ENCODE measurements at regions not wholly inside any gene's neighbourhood (a gene's known extent, or its start where the extent isn't known, plus 50 kb on each side); places are given as distances from the start of the nearest gene placed in this dataset.
"Not testable (repeated sequence)": the region's sequence is repeated elsewhere in the genome, so short reads cannot be mapped to it uniquely, and the experiment has no call there.

- 0% methylated on average over 1 of the region's 4 CpGs; no CpG with 5 or more reads in 1 of the 2 experiments for WGBS, 2 experiments (ENCODE audit: extremely low coverage in 2 of 2, insufficient read length in 1 of 2)
- dilution Hi-C loops (cut with HindIII; ENCODE audit: low sequenced_read_pairs, unreplicated experiment) (no loop called here), in situ Hi-C loops (cut with MboI; ENCODE audit: low sequenced_read_pairs) (no loop called here), intact Hi-C loops (cut with micrococcal nuclease) (loop anchor here (5.0 kb wide), 1 partner anchor 793 kb away; no protein-coding TSS in a partner anchor)
- no peaks in the 10 kb centered on the region for H3K9me1 ChIP-seq (ENCODE audit: insufficient read depth, low read length)
- TF ChIP-seq MAZ (IDR thresholded peaks at IDR 0.05; ENCODE audit: borderline replicate concordance, low read depth, low read length) (no peak), CHD1 (IDR thresholded peaks at IDR 0.05; ENCODE audit: low read depth, low read length) (no peak), CEBPB (IDR thresholded peaks at IDR 0.05; ENCODE audit: low read depth, low read length) (no peak), FOS (IDR thresholded peaks at IDR 0.05; ENCODE audit: low read depth, low read length) (no peak), NFE2L2 (IDR thresholded peaks at IDR 0.05; ENCODE audit: low read depth, low read length) (no peak)
- ChIA-PET CTCF (no interaction called here), POLR2A (ENCODE audit: unreplicated experiment) (no interaction called here)
- H2BK120ac ChIP-seq (ENCODE audit: low read depth, low read length): no peak overlapping the region
- H2BK5ac ChIP-seq (ENCODE audit: low read depth, low read length, poor library complexity, severe bottlenecking): no peak overlapping the region
- H3K4me1 ChIP-seq (ENCODE audit: control insufficient read depth, insufficient read depth, low read length): no peaks in the 10 kb centered on the region
- no peaks in the 10 kb centered on the region for H3K36me3 ChIP-seq (ENCODE audit: control insufficient read depth, insufficient read depth, low read length)
- no peaks in the 10 kb centered on the region for H3K27me3 ChIP-seq (ENCODE audit: control insufficient read depth, insufficient read depth, low read length)
- H3K4me2 ChIP-seq (ENCODE audit: low read depth, low read length): no peak overlapping the region
- no peaks in the 10 kb centered on the region for H4K20me1 ChIP-seq (ENCODE audit: insufficient read depth, low read length)
- H2AK5ac ChIP-seq (ENCODE audit: low read depth, low read length): no peak overlapping the region
- H4K91ac ChIP-seq (ENCODE audit: insufficient read depth, low read depth, low read length): no peak overlapping the region
- H2BK20ac ChIP-seq (ENCODE audit: low read depth, low read length): no peak overlapping the region
- no peak overlapping the region for H4K5ac ChIP-seq (ENCODE audit: low read depth, low read length)
- H4K8ac ChIP-seq (ENCODE audit: low read depth in 2 of 2, low read length in 2 of 2): no peak overlapping the region
- no TSS peak for BruUV-seq (replicated peaks)
- no peak overlapping the region for H3K4ac ChIP-seq (ENCODE audit: low read depth, low read length)
- H3K56ac ChIP-seq (ENCODE audit: extremely low read depth, insufficient read depth, low read length): no peak overlapping the region
- 0 out of 2 replicates have a peak, but pooled peaks cover 2% of the 10 kb centered on the region for H3K9me3 ChIP-seq (ENCODE audit: control insufficient read depth, insufficient read depth, low read length)
- no peak overlapping the region for H3K27ac ChIP-seq (ENCODE audit: insufficient read depth, low read length)
- H3K4me3 ChIP-seq (ENCODE audit: insufficient read depth, low read depth, low read length): no peak overlapping the region
- H2AK9ac ChIP-seq (replicated peaks; ENCODE audit: low read depth, low read length, poor library complexity): no peak overlapping the region
- H2BK15ac ChIP-seq (ENCODE audit: low read depth, low read length): no peak overlapping the region
- no peaks in the 10 kb centered on the region for H3K79me1 ChIP-seq (ENCODE audit: low read depth in 1 of 2, low read length in 2 of 2)
- H3K23ac ChIP-seq (ENCODE audit: low read depth, low read length): no peak overlapping the region
- H3K18ac ChIP-seq (ENCODE audit: low read depth, low read length): no peak overlapping the region
- H3K9ac ChIP-seq (ENCODE audit: low read depth, low read length): no peak overlapping the region
- DNase-seq (no peak), ATAC-seq (ENCODE audit: low read depth) (no peak)
- no peak overlapping the region for H3K14ac ChIP-seq (replicated peaks; ENCODE audit: low read depth, low read length)
- no peak overlapping the region for H2AFZ ChIP-seq (replicated peaks; ENCODE audit: low read length, poor library complexity)
Measured at GRCh38 chr9:29245351-29245750, 1672.1 kb upstream of the C9orf72 start.

GRCh38 chr9:29270400-29270799, 1697.1 kb upstream of the C9orf72 start:
- CTCF ChIA-PET; H3K4me2 ChIP-seq (ENCODE audit: low read depth, low read length); in situ Hi-C loops (cut with MboI; ENCODE audit: low sequenced_read_pairs); H3K23ac ChIP-seq (ENCODE audit: low read depth, low read length); H3K36me3 ChIP-seq (ENCODE audit: control insufficient read depth, insufficient read depth, low read length); H3K4me3 ChIP-seq (ENCODE audit: insufficient read depth, low read depth, low read length); H3K56ac ChIP-seq (ENCODE audit: extremely low read depth, insufficient read depth, low read length); H2BK20ac ChIP-seq (ENCODE audit: low read depth, low read length); H3K4ac ChIP-seq (ENCODE audit: low read depth, low read length); H2BK120ac ChIP-seq (ENCODE audit: low read depth, low read length); H4K20me1 ChIP-seq (ENCODE audit: insufficient read depth, low read length); H2AK9ac ChIP-seq (replicated peaks; ENCODE audit: low read depth, low read length, poor library complexity); POLR2A ChIA-PET (ENCODE audit: unreplicated experiment); H3K9ac ChIP-seq (ENCODE audit: low read depth, low read length); H4K91ac ChIP-seq (ENCODE audit: insufficient read depth, low read depth, low read length); H3K27ac ChIP-seq (ENCODE audit: insufficient read depth, low read length); intact Hi-C loops (cut with micrococcal nuclease); H2BK15ac ChIP-seq (ENCODE audit: low read depth, low read length); H3K4me1 ChIP-seq (ENCODE audit: control insufficient read depth, insufficient read depth, low read length); DNase-seq; dilution Hi-C loops (cut with HindIII; ENCODE audit: low sequenced_read_pairs, unreplicated experiment); H3K9me3 ChIP-seq (ENCODE audit: control insufficient read depth, insufficient read depth, low read length); H3K18ac ChIP-seq (ENCODE audit: low read depth, low read length); H3K79me1 ChIP-seq (ENCODE audit: low read depth in 1 of 2, low read length in 2 of 2); H2BK5ac ChIP-seq (ENCODE audit: low read depth, low read length, poor library complexity, severe bottlenecking); H2AFZ ChIP-seq (replicated peaks; ENCODE audit: low read length, poor library complexity); H3K14ac ChIP-seq (replicated peaks; ENCODE audit: low read depth, low read length); H3K27me3 ChIP-seq (ENCODE audit: control insufficient read depth, insufficient read depth, low read length); H2AK5ac ChIP-seq (ENCODE audit: low read depth, low read length); H4K5ac ChIP-seq (ENCODE audit: low read depth, low read length); H3K9me1 ChIP-seq (ENCODE audit: insufficient read depth, low read length); BruUV-seq (replicated peaks); H4K8ac ChIP-seq (ENCODE audit: low read depth in 2 of 2, low read length in 2 of 2); ATAC-seq (ENCODE audit: low read depth): not testable (repeated sequence)
- no CpG with 5 or more reads among the region's 8 CpGs for WGBS, 2 experiments (ENCODE audit: extremely low coverage in 2 of 2, insufficient read length in 1 of 2)
